GM18858 (cell line): ENCODE measurements at regions not wholly inside any gene's neighbourhood (a gene's known extent, or its start where the extent isn't known, plus 50 kb on each side); places are given as distances from the start of the nearest gene placed in this dataset.
"Not testable (repeated sequence)": the region's sequence is repeated elsewhere in the genome, so short reads cannot be mapped to it uniquely, and the experiment has no call there.

Source experiments
- ATAC-seq: cut with Tn5 transposase; IDR thresholded peaks from one replicate; pipeline ENCODE4 v1.9.1; 2021; ENCODE audit not compliant: unreplicated experiment

DNA sequence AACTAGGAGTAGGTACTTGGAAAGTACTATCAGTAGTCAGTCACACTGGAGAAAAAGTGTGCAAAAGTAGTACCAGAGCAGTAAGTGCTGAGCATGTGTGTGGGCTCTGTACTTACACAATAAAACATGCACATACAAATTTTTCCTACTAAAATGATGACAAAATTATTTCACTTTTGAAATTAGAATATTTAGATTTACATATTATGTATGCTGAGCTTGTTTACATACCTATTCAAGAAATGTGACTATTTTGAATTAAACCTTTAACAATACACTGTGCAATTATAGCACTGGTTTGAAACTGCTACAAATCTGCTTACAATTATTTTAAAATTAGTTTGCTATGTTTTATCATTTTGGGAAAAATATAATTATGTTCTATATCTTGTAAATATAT, 2781.6 kb upstream of the PCDH20 start:
- ATAC-seq, result no peak

DNA sequence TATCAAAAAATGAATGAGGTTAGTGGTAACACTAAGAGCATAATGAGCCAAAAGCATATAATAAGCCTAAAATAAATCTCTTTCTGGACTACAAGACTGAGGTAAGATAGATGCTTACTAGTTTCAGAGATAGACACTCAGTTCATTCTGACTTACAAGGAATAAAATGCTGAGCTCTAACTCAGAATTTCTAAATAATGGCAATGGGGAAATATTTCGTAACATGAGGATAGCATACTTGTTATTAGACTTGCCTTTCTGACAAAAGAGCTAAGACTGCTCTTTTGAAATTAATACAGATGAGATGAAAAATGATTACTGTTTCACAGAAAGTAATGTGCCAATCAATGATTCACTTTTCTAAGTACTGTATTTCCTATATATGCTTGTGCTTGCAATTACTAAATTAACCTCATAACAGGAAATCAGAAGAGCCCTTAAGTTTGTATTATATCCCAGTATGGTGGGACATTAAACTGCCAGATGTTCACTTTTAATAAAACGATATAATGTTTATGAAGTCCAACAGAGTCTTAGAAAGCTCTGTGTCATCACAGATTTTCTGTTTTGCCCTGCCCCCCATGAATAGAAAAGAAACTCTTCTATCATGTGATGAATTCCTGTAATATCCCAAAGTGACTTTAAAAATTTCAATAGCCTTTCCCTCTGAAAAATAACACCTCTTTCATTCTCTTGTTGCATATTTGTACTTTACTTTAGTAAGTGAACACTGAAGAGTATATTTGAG, 2771.0 kb upstream of the PCDH20 start:
- no peak for ATAC-seq

DNA sequence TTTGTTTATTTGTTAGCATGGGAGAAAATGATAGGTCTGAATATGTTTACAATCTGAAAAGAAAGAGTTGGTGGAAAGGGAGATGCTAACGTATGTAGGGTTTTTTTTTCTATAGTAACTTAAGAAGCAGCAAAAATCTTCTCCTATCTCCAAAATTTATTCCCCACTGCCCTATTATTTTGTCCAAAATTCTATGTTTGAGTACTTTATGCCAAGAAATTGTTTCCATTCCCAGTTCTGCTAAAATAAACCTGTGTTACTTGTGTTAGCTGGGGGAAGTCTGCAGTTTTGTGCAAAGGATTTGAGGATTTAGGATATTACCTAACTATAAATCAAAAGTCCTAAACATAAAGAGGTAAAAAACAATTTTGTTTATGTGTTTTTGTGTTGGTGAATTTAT, 2770.4 kb upstream of the PCDH20 start:
- ATAC-seq, result no peak

DNA sequence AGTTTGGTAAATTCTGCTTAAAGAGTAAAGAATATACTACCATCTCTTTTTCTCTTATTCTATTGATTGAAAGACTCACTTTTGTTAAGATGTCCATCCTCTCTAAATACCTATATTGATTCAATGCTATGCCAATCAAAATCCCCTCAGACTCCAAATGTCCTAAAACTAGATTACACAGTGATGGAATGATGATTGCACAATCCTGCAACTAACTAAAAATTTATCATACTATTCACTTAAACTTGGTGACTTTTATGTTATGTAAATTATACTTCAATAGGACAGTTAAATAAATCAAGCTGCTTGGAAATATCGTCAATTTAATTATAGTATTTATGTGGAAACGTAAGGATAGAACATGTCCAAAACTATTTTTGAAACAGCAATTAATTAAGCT, 2765.1 kb upstream of the PCDH20 start:
- ATAC-seq, result no peak

DNA sequence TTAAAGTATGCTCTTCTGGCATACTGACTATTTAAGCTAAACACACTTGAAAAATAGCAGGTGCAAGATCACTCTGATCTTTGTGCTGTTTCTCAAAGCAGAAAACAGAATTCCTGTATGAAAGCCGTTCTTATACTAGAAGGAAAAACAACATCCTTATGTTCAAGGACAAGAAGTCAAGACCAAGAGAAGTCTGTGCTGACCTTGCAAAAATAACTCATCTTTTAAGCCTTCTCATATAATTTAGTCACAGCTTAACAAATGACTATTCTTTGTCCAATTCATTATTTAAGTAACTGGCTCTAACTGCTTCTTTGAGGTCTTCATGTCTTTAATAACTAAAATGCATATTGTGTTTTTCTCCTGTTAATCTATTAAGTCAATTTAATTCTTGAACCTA, 2750.2 kb upstream of the PCDH20 start:
- no peak for ATAC-seq

DNA sequence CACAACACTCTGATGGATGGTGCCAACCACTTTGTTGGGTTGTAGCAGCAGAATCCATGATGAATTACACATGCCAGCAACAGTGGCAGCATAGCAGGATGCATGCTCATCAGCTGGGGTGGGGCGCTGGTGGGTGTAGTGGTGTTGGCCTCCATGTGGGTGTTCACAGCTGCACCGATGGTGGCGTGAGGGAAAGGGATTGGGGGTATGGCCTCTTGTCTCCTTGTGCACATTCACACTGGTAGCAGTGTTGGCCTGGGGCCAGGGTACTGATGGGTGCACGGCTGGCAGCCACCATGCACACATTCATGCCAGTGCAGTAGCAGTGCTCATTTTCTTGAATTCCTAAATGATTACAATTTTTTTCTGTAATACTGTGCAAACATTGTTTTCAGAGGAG, 2748.8 kb upstream of the PCDH20 start:
- ATAC-seq, result no peak

DNA sequence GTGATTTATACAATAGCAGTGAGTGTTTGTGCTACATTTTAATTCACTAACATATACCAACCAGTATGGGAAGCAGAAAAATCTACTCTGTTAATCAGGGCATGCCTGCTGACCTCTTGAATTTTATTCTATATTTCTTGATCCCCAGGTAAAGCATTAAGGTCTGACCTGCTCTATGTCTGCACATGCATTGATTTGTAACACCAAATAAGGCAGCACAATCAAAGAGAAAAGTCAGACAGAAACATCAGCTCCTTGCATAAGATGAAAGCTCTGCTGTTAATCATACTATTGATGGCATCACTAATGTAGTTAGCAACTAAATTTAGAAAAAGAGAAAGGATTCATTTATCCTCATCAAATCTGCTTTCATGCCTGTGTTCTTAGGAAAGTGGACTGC, 2744.8 kb upstream of the PCDH20 start:
- ATAC-seq, result no peak

DNA sequence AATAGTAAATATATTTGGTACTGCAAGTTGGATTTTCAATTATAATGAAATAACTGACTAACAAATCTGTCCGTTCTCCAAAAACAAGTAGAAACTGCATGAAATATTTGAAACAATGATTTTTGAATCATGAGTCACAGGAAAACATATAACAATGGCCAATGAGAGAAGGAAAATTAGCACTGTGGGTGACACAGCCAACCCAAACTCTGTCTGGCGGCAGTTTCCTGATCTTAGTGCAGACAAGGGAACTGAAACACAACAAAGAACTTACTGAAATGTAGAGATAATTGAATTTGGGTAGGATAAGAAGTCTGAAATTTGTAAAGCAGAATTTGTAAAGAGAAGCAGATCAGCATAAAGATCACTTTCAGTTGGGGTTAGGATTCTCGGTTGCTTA, 2743.3 kb upstream of the PCDH20 start:
- no peak for ATAC-seq

DNA sequence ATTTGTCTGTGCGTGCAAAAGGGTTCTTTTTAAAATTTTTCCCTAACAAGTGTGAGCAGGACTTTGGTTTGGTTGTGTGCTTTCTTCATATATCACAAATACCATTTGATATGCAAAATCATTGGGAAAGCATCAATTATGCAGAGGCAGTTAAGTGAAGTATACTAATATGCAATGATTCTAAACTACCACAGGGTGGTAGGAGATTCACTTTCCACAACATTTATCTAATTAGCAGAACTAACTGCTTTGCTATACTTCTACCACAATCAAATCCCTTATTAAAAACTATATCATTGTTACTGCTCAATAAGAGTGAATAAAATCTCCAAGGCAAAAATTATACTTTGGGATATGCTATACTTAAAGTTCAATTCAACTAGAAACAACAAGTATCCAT, 2738.9 kb upstream of the PCDH20 start:
- no peak for ATAC-seq

DNA sequence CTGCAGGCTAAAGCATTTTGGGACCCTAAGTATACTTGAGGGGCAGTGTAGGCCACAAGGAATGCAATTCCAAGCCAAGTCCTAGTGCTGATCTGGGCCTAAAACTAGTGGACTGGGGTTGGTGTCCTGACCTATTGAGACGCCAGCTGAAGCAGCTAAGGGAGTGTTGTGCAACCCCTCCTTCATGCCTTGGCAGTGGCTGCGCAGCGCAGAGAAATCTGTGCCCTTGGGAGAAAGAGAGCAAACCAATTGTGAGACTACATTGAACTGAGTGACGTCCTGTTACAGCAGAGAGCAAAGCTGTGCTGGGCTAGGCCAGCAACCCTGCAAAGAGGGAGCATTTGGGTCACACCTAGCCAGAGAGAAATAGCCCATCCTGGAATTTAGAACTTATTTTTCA, 2715.0 kb upstream of the PCDH20 start:
- no peak for ATAC-seq

DNA sequence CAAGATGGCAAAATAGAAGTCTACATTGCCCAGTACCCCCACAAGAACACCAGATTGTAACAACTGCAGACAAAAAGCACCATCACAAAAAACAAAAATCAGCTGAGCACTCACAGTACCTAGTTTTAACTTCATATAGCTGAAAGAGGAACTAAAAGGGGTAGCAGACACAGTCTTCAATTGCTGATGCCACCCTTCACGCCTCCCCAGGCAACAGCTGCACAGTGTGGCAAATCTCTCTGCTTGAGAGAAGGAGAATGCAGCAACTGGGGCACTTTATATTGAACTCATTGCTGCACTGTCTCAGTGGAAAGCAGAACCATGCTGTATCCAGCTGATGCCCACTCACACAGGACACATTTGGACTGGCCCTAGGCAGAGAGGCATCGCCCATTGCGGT, 2714.5 kb upstream of the PCDH20 start:
- ATAC-seq, result no peak

DNA sequence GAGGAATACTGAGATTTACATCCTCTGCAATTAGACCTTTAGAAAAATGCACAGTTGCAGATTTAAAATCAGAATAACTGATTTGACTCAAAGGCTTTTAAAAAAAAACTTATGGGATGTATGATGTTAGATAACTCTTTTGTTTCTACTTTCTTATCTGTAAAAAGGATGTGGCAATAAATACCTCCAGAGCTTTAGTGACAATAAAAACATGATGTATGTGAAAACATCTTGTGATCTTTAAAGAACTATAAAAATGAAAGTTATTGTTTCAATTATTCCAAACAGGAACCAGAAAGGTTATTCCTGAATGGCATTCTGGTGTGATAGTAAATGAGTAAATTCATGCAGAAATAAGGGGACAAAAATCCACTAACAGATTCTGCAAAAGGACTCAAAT, 2712.2 kb upstream of the PCDH20 start:
- no peak for ATAC-seq

DNA sequence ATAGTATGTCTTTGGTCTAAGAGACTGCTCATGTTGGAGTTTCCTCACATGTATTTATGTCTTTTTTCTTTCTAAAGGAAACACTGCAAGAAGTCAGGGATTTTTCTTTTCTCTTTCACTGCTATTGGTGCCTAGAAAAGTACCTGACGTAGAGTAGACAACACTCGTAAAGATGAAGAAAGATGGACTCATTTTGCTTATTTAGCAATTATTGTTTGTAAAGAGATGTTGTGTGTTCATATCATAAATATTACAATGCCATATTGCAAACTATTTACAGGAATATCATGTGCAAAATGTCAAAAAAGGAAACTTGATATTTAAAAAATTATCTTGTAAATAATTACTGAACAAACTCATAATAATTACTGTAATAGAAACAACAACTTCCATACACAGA, 2711.5 kb upstream of the PCDH20 start:
- ATAC-seq, result no peak

DNA sequence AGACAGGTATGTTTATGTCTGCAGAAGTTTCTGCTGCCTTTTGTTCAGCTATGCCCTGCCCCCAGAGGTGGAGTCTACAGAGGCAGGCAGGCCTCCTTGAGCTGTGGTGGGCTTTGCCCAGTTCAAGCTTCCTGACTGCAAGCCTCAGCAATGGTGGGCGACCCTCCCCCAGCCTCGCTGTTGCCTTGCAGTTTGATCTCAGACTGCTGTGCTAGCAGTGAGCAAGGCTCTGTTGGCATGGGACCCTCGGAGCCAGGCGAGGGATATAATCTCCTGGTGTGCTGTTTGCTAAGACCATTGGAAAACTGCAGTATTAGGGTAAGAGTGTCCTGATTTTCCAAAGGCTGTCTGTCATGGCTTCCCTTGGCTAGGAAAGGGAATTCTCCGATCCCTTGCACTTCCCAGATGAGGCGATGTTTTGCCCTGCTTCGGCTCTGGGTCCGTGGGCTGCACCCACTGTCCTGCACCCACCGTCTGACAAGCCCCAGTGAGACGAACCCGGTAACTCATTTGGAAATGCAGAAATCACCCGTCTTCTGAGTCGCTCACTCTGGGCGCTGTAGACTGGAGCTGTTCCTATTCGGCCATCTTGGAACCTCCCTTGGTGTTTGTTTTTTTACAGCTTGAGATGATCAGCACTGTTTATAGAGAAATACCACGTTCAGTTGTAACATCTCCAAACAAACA, 2705.5 kb upstream of the PCDH20 start:
- not testable (repeated sequence) for ATAC-seq

DNA sequence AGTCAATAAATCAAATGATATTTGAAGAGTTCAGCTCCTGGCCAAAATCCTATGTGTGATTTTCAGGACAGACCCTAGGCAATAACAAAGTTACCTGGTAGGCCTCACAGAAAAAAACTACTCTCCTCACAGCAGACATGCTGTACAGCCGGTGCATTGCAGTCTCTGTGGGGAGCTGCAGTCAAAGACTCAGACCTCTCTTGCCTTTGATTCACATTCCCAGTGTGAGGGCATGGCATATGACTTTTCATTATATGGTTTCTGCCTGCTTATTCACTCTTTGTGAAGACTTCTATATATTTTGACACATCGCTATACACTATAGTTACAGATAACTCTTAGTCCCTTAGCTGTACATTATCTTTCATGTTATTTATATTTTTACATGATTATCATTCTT, 2684.3 kb upstream of the PCDH20 start:
- ATAC-seq, result no peak

DNA sequence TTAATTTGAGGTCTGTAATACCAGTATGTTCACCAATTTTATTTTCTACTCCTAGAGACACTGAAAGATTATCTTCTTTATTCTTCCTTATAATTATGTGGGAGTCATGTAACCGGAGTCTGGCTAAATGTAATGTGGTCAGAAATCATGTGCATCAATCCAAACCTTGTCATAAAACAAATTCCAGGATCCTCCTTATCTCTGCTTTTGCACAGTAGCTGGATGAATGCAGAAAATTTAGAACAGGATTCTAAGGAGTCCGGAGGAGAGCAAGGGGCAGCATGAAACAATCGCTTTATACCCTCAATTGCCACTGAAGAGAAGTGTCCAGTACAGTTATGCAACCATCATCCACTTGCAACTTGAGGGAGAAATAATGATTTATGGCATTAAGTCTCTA, 2674.7 kb upstream of the PCDH20 start:
- ATAC-seq, result no peak

DNA sequence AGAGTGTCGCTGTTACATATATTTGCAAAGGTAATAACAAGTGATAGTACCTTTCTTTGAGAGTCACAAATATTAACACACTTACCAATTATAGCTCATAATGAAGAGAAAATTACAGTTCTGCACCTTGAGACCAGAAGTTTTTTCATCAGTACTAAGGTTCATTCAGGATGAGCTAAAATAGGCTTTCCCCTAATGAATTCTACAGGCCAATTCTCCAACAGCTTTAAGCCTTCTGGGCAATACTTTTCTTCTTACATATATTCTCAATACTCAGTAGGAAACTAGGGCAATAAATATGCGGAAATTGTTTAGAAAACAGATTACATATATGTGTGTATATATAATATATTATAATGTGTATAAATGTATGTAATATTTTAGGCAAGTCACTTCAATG, 2672.8 kb upstream of the PCDH20 start:
- ATAC-seq, result no peak

DNA sequence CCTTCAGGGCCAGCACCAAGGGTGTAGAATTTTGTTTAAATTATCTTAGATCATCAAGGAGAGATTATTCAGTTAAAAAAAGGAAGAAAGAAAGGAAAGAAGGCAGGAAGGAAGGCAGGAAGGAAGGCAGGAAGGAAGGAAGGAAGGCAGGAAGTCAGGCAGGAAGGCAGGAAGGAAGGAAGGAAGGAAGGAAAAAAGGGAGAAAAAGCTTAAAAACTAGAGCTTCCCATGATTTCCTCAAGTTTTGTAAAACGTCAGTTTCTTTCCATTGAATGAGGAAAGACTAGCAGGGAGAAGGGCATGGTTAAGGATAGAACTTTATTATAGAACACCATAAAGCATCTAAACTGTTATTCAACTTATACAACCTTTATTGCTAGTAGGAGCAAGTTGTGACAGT, 2672.0 kb upstream of the PCDH20 start:
- ATAC-seq, result no peak

DNA sequence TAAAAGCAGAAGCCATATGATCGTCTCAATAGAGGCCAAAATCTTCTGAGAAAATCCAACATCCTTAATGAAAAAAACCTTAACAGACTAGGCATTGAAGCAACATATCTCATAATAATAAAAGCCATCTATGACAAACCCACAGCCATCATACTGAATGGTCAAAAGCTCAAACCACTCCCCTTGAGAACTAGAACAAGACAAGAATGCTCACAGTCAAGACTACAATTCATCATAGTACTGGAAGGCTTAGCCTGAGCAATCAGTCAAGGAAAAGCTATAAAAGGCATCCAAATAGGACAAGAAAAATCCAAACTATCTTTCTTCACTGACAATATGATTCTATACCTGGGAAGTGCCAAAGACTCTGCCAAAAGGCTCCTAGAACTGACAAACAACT, 2668.2 kb upstream of the PCDH20 start:
- no peak for ATAC-seq

DNA sequence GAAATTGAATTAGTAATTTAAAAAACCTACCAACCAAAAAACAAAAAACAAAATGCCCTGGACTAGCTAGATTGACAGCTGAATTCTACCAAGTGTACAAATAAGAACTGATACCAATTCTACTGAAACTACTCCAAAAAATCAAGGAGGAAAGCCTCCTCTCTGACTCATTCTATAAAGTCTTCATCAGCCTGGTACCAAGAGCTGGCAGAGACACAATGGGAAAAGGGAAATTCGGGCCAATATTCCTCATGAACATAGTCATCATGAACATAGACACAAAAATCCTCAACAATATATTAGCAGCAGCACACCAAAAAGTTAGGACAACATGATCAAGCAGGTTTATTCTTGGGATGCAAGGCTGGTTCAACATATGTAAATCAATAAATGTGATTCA, 2667.7 kb upstream of the PCDH20 start:
- no peak for ATAC-seq

DNA sequence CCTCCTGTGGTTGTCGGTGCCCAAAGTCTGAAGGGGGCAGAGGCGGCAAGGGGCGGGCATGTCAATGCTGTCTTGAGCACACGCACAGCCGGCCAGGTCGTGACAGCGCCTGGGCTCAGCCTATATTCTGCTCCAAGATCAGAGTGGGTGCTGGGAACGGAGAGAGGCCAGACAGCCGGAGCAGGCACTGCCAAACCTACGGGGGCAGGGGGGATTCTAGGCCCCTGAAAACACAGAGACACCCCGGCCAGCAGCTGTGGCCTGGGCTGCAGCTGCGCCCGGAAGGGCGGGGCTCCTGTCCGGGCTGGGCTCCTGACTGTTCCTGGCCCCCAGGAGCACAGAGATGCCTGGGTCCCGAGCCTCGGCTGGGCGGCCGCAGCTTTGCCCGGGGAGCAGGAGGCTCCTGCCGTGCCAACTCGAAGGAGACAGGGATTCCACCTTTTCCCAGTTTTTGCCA, 2662.9 kb upstream of the PCDH20 start:
- no peak for ATAC-seq

DNA sequence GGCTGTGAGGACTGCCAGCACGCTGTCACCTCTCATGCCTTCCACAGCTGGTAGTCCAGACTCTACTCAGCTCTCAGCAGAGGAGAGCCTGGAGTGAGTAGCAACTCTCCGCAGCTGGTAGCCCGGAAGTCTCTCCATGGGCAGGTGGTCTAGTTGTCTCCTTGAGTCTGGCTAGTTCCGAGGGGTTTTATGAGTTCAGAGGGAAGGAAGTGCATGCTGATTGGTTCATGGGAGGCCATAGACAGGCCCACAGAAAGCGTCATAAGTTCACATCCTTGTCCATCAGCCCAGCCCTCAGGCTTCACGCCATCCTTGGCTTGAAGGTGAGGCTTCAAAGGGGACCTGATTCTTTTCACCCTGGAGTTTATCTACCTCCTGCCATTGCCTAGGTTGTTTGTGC, 2662.4 kb upstream of the PCDH20 start:
- no peak for ATAC-seq
